Neural cell (in vitro differentiated cells): ENCODE measurements at regions not wholly inside any gene's neighbourhood (a gene's known extent, or its start where the extent isn't known, plus 50 kb on each side); places are given as distances from the start of the nearest gene placed in this dataset.

Experiments used
- H2AFZ ChIP-seq: fragments of 200-600, 300-800 bp; sonication (generic), shearing (Covaris generic); 2 replicates; pipeline ENCODE4 v1.6.0; 2014; ENCODE audit warnings: low read depth, mild to moderate bottlenecking, antibody characterized with exemption, low read length, moderate library complexity
- H3F3A ChIP-seq: fragments of 200-600 bp; shearing (Covaris generic); 2 replicates; pipeline ENCODE4 v1.6.1; 2016; ENCODE audit warnings: mild to moderate bottlenecking, moderate library complexity, mixed read lengths, antibody characterized with exemption, low read length; ENCODE audit not compliant: insufficient read depth, poor library complexity, severe bottlenecking
- H3K27ac ChIP-seq: fragments of 200-600, 300-800 bp; sonication (generic), shearing (Covaris generic); 2 replicates; pipeline ENCODE4 v1.5.1; 2014; ENCODE audit warnings: mild to moderate bottlenecking, low read length, moderate library complexity
- H3K27me3 ChIP-seq: fragments of 300-800, 200-600 bp; sonication (generic), shearing (Covaris generic); 2 replicates; pipeline ENCODE4 v1.6.0; 2014; ENCODE audit warnings: mild to moderate bottlenecking, low read depth, low read length, moderate library complexity; ENCODE audit not compliant: insufficient read depth
- H3K36me3 ChIP-seq: fragments of 300-800, 200-600 bp; sonication (generic), shearing (Covaris generic); 2 replicates; pipeline ENCODE4 v1.5.1; 2014; ENCODE audit warnings: mild to moderate bottlenecking, antibody characterized with exemption, low read length, moderate library complexity; ENCODE audit not compliant: insufficient read depth
- H3K4me2 ChIP-seq: fragments of 300-800, 200-600 bp; sonication (generic), shearing (Covaris generic); 2 replicates; pipeline ENCODE4 v1.6.0; 2014; ENCODE audit warnings: mild to moderate bottlenecking, low read length
- H3K4me3 ChIP-seq: fragments of 300-800, 200-600 bp; sonication (generic), shearing (Covaris generic); 2 replicates; pipeline ENCODE4 v1.5.1; 2014; ENCODE audit warnings: mild to moderate bottlenecking, low read length, moderate library complexity
- H3K79me2 ChIP-seq: fragments of 200-600 bp; shearing (Covaris generic); replicated peaks from 2 replicates; pipeline ENCODE4 v1.6.0; 2014; ENCODE audit warnings: mild to moderate bottlenecking, low read length, moderate library complexity; ENCODE audit not compliant: insufficient read depth
- H3K9ac ChIP-seq: fragments of 300-800, 200-600 bp; sonication (generic), shearing (Covaris generic); 2 replicates; pipeline ENCODE4 v1.6.1; 2016; ENCODE audit warnings: mild to moderate bottlenecking, low read length, mixed read lengths
- H3K9me2 ChIP-seq: fragments of 200-600 bp; shearing (Covaris generic); 2 replicates; pipeline ENCODE4 v1.6.1; 2016; ENCODE audit warnings: mild to moderate bottlenecking, low read length, mixed read lengths; ENCODE audit not compliant: insufficient read depth
- H3K9me3 ChIP-seq: fragments of 200-600, 300-800 bp; sonication (generic), shearing (Covaris generic); 2 replicates; pipeline ENCODE4 v1.6.1; 2016; ENCODE audit warnings: mild to moderate bottlenecking, mixed run types, low read length, moderate library complexity, mixed read lengths
- H4K20me1 ChIP-seq: fragments of 200-600 bp; shearing (Covaris generic); 2 replicates; pipeline ENCODE4 v1.6.1; 2016; ENCODE audit warnings: mild to moderate bottlenecking, mixed run types; ENCODE audit not compliant: insufficient read depth
- EP300 ChIP-seq: fragments of 450-650 bp; conservative IDR thresholded peaks from 2 replicates; pipeline ENCODE4 v1.6.1; 2014; ENCODE audit warnings: antibody characterized with exemption, mild to moderate bottlenecking, moderate library complexity; ENCODE audit not compliant: poor library complexity, severe bottlenecking
- EZH2 ChIP-seq: fragments of 200-600, 300-800 bp; shearing (Covaris generic), sonication (generic); IDR thresholded peaks from 2 replicates; pipeline ENCODE4 v1.6.1; 2014; ENCODE audit warnings: antibody characterized with exemption, low read length, borderline replicate concordance, mild to moderate bottlenecking; ENCODE audit not compliant: insufficient read depth, poor library complexity, severe bottlenecking
- MXI1 ChIP-seq: fragments of 450-650 bp; conservative IDR thresholded peaks from 2 replicates; pipeline ENCODE4 v1.6.1; 2014; ENCODE audit warnings: antibody characterized with exemption, mild to moderate bottlenecking; ENCODE audit not compliant: poor library complexity, severe bottlenecking
- POLR2AphosphoS5 ChIP-seq: IDR thresholded peaks from 2 replicates; pipeline ENCODE4 v1.6.1; 2012
- RAD21 ChIP-seq: fragments of 450-650 bp; conservative IDR thresholded peaks from 2 replicates; pipeline ENCODE4 v1.6.1; 2014; ENCODE audit warnings: antibody characterized with exemption, mild to moderate bottlenecking, moderate library complexity
- SMC3 ChIP-seq: fragments of 450-650 bp; conservative IDR thresholded peaks from 2 replicates; pipeline ENCODE4 v1.6.1; 2014; ENCODE audit warnings: antibody characterized with exemption, mild to moderate bottlenecking, moderate library complexity; ENCODE audit not compliant: poor library complexity
- TAF1 ChIP-seq: IDR thresholded peaks from 2 replicates; pipeline ENCODE4 v1.6.1; 2012; ENCODE audit warnings: low read depth
- TF ChIP-seq, protein P1 (sequence below): IDR thresholded peaks from 2 replicates; pipeline ENCODE4 v1.6.1; 2012; ENCODE audit warnings: borderline replicate concordance
- TF ChIP-seq, protein P2 (sequence below): fragments of 450-650 bp; IDR thresholded peaks from 2 replicates; pipeline ENCODE4 v1.5.1; 2014; ENCODE audit warnings: antibody characterized with exemption, mild to moderate bottlenecking, moderate library complexity; ENCODE audit not compliant: poor library complexity, severe bottlenecking

DNA sequence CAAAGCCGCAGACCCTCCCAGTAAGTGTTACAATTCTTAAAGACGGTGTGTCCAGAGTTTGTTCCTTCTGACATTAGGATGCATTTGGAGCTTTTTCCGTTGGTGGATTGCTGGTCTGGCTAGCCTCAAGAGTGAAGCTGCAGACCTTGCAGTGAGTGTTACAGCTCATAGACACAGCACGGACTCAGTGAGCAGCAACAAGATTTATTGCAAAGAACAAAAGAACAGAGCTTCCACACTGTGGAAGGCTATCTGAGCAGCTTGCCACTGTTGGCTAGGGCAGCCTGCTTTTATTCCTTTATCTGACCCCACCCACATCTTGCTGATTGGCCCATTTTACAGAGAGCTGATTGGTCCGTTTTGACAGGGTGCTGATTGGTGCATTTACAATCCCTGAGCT is 242.8 kb upstream of the SGCG start:
- no peak overlapping the region for H3K9ac ChIP-seq
- no peak for TF ChIP-seq MXI1
- no peak for TF ChIP-seq TAF1
- TF ChIP-seq RAD21 = no peak
- TF ChIP-seq SMC3 = no peak
- no peak for TF ChIP-seq EZH2
- no peak for TF ChIP-seq POLR2AphosphoS5
- TF ChIP-seq, protein P1, sequence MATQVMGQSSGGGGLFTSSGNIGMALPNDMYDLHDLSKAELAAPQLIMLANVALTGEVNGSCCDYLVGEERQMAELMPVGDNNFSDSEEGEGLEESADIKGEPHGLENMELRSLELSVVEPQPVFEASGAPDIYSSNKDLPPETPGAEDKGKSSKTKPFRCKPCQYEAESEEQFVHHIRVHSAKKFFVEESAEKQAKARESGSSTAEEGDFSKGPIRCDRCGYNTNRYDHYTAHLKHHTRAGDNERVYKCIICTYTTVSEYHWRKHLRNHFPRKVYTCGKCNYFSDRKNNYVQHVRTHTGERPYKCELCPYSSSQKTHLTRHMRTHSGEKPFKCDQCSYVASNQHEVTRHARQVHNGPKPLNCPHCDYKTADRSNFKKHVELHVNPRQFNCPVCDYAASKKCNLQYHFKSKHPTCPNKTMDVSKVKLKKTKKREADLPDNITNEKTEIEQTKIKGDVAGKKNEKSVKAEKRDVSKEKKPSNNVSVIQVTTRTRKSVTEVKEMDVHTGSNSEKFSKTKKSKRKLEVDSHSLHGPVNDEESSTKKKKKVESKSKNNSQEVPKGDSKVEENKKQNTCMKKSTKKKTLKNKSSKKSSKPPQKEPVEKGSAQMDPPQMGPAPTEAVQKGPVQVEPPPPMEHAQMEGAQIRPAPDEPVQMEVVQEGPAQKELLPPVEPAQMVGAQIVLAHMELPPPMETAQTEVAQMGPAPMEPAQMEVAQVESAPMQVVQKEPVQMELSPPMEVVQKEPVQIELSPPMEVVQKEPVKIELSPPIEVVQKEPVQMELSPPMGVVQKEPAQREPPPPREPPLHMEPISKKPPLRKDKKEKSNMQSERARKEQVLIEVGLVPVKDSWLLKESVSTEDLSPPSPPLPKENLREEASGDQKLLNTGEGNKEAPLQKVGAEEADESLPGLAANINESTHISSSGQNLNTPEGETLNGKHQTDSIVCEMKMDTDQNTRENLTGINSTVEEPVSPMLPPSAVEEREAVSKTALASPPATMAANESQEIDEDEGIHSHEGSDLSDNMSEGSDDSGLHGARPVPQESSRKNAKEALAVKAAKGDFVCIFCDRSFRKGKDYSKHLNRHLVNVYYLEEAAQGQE = no peak
- no peak for TF ChIP-seq EP300
- TF ChIP-seq, protein P2, sequence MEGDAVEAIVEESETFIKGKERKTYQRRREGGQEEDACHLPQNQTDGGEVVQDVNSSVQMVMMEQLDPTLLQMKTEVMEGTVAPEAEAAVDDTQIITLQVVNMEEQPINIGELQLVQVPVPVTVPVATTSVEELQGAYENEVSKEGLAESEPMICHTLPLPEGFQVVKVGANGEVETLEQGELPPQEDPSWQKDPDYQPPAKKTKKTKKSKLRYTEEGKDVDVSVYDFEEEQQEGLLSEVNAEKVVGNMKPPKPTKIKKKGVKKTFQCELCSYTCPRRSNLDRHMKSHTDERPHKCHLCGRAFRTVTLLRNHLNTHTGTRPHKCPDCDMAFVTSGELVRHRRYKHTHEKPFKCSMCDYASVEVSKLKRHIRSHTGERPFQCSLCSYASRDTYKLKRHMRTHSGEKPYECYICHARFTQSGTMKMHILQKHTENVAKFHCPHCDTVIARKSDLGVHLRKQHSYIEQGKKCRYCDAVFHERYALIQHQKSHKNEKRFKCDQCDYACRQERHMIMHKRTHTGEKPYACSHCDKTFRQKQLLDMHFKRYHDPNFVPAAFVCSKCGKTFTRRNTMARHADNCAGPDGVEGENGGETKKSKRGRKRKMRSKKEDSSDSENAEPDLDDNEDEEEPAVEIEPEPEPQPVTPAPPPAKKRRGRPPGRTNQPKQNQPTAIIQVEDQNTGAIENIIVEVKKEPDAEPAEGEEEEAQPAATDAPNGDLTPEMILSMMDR = no peak
- no peak overlapping the region for H3K4me3 ChIP-seq
- no peaks in the 10 kb centered on the region for H3K9me3 ChIP-seq
- H4K20me1 ChIP-seq = no peaks in the 10 kb centered on the region
- H3K36me3 ChIP-seq = no peaks in the 10 kb centered on the region
- no peaks in the 10 kb centered on the region for H3F3A ChIP-seq
- H3K4me2 ChIP-seq = no peak overlapping the region
- H3K27me3 ChIP-seq = no peaks in the 10 kb centered on the region
- H3K79me2 ChIP-seq = no peaks in the 10 kb centered on the region
- H3K27ac ChIP-seq = no peak overlapping the region
- no peaks in the 10 kb centered on the region for H3K9me2 ChIP-seq
- H2AFZ ChIP-seq = no peak overlapping the region

DNA sequence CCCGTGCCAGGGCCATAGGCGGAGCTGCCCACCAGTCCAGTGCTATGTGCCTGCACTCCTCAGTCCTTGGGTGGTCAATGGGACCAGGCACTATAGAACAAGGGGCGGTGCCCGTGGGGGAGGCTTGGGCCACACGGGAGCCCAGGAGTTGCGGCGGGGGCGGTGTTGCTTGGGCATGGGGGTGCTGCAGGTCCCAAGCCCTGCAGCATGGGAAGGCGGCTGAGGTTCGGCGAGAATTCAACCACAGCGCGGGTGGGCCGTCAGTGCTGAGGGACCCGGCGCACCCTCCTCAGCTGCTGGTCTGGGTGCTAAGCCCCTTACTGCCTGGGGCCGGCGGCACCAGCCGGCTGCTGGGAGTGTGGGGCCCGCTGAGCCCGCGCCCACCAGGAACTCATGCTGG is 242.2 kb upstream of the SGCG start:
- H3K36me3 ChIP-seq = no peaks in the 10 kb centered on the region
- H3F3A ChIP-seq = no peaks in the 10 kb centered on the region
- no peaks in the 10 kb centered on the region for H3K9me3 ChIP-seq
- no peak overlapping the region for H2AFZ ChIP-seq
- TF ChIP-seq POLR2AphosphoS5 (no peak), EZH2 (no peak), RAD21 (no peak), EP300 (no peak), SMC3 (no peak), TAF1 (no peak), MXI1 (no peak)
- TF ChIP-seq, protein P1 = no peak
- TF ChIP-seq, protein P2 = no peak
- no peak overlapping the region for H3K4me2 ChIP-seq
- no peaks in the 10 kb centered on the region for H3K79me2 ChIP-seq
- H4K20me1 ChIP-seq = no peaks in the 10 kb centered on the region
- no peak overlapping the region for H3K4me3 ChIP-seq
- no peak overlapping the region for H3K9ac ChIP-seq
- H3K9me2 ChIP-seq = no peaks in the 10 kb centered on the region
- no peaks in the 10 kb centered on the region for H3K27me3 ChIP-seq
- no peak overlapping the region for H3K27ac ChIP-seq
